NCI-H1694 treated with DMSO at 0.1 percent for 48 hours (cell line): ENCODE measurements at regions not wholly inside any gene's neighbourhood (a gene's known extent, or its start where the extent isn't known, plus 50 kb on each side); places are given as distances from the start of the nearest gene placed in this dataset.

Experiments
- DNase-seq: peaks from one replicate; lab custom pipeline; 2025; lab: John Stamatoyannopoulos, UW

- no peak for DNase-seq
These were observed 50.5 kb upstream of the POU2AF2 start for GRCh38 chr11:111194860-111195568.

- no peak for DNase-seq
These were observed 51.5 kb upstream of the POU2AF2 start for GRCh38 chr11:111193924-111194490.

- no peak for DNase-seq
These were observed 56.1 kb upstream of the POU2AF2 start for GRCh38 chr11:111189466-111189865.

- DNase-seq, result no peak
These were observed 59.1 kb upstream of the POU2AF2 start for GRCh38 chr11:111186308-111186915.

- DNase-seq, result no peak
These were observed 60.3 kb upstream of the POU2AF2 start for GRCh38 chr11:111185266-111185665.

GRCh38 chr11:111183706-111184105, 61.8 kb upstream of the POU2AF2 start:
- no peak for DNase-seq

GRCh38 chr11:111179184-111179910, 66.2 kb upstream of the POU2AF2 start:
- DNase-seq, result no peak

- DNase-seq, result no peak
These were observed 68.3 kb upstream of the POU2AF2 start for GRCh38 chr11:111177037-111177871.

- no peak for DNase-seq
These were observed 68.9 kb upstream of the POU2AF2 start for GRCh38 chr11:111176603-111177002.

GRCh38 chr11:111173221-111173620, 72.3 kb upstream of the POU2AF2 start:
- no peak for DNase-seq

GRCh38 chr11:111172321-111172862, 73.1 kb upstream of the POU2AF2 start:
- DNase-seq, result no peak

GRCh38 chr11:111170761-111171379, 74.7 kb upstream of the POU2AF2 start:
- DNase-seq, result no peak

GRCh38 chr11:111169367-111169766, 76.2 kb upstream of the POU2AF2 start:
- DNase-seq, result no peak

GRCh38 chr11:111168871-111169270, 76.7 kb upstream of the POU2AF2 start:
- DNase-seq, result no peak

- no peak for DNase-seq
These were observed 77.9 kb upstream of the POU2AF2 start for GRCh38 chr11:111167666-111168065.

GRCh38 chr11:111166598-111166997, 78.9 kb upstream of the POU2AF2 start:
- DNase-seq, result no peak

GRCh38 chr11:111162305-111162704, 83.2 kb upstream of the POU2AF2 start:
- DNase-seq, result no peak

- DNase-seq, result no peak
These were observed 88.0 kb upstream of the POU2AF2 start for GRCh38 chr11:111157571-111157970.

GRCh38 chr11:111155021-111155420, 90.5 kb upstream of the POU2AF2 start:
- no peak for DNase-seq

GRCh38 chr11:111153194-111153593, 92.3 kb upstream of the POU2AF2 start:
- no peak for DNase-seq

- DNase-seq, result no peak
These were observed 96.6 kb upstream of the POU2AF2 start for GRCh38 chr11:111148953-111149352.
